Hematopoietic multipotent progenitor cell treated with erythropoietin and hydrocortisone succinate and interleukin-3 and kit ligand, for 15 days (in vitro differentiated cells): ENCODE measurements at regions not wholly inside any gene's neighbourhood (a gene's known extent, or its start where the extent isn't known, plus 50 kb on each side); places are given as distances from the start of the nearest gene placed in this dataset.
"Not testable (repeated sequence)": the region's sequence is repeated elsewhere in the genome, so short reads cannot be mapped to it uniquely, and the experiment has no call there.

ENCODE experiments used
- DNase-seq: peaks from one replicate; pipeline ENCODE4 v3.0.0-alpha.2; 2015; ENCODE audit warnings: low spot score

DNA sequence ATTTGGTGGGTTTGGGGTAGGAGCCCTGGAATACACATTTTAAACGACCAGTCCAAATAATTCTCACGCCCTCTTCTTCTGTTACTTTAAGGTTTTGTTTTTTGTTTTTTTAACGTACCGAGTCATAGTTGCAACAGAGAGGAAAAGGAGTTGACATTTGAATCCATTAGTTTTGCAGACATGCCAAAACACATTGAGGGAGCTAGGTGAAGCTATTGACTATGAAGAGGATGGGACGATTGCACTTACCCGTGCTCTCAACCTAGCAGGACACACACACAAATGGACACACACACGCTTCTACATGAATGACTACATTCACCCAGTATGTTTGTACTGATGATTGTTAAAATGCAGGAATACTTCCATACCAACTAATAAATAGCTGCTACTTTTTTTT is 54.3 kb upstream of the CIT start:
- no peak for DNase-seq

- DNase-seq = no peak
Observed at GRCh38 chr12:119932921-119933320, 55.8 kb upstream of the CIT start.

DNA sequence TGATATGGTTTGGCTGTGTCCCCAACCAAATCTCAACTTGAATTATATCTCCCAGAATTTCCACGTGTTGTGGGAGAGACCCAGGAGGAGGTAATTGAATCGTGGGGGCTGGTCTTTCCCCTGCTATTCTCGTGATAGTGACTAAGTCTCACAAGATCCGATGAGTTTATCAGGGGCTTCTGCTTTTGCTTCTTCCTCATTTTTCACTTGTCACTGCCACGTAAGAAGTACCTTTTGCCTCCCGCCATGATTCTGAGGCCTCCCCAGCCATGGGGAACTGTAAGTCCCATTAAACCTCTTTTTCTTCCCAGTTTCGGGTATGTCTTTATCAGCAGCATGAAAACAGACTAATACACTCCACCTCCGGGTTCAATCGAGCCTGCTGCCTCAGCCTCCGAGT is 54.3 kb upstream of the BICDL1 start:
- not testable (repeated sequence) for DNase-seq

DNA sequence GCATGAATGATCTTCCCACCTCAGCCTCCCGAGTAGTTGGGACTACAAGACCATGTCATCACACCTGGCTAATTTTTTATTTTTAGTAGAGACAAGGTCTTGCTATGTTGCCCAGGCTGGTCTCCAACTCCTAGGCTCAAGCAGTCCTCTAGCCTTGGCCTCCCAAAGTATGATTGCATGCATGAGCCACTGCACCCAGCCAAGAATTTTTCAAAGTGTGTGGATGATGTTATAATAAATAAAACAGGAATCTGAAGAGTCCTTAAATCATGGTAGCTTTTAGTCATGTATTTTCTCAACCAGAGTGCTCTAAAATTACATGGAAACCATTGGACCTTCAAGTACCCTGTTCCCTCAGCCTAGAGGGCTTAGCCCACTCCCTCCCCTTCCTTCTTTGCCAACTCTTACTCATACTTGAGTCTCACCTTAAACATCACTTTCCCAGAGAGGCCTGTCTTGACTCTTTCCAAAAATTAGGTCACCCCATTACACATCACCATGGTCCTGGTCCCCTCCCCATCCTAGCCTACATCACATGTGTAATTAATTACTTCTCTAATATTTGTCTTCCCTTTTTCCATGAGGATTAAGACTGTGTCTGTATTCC is 52.2 kb upstream of the BICDL1 start:
- no peak for DNase-seq

GRCh38 chr12:119938049-119938667 is 50.9 kb upstream of the BICDL1 start:
- DNase-seq = peak; percentile 65
